ENCODE measurements at regions not wholly inside any gene's neighbourhood (a gene's known extent, or its start where the extent isn't known, plus 50 kb on each side); places are given as distances from the start of the nearest gene placed in this dataset.

- DNase-seq, result peak; percentile 51
These were observed 364.4 kb downstream of the CXCL12 start for GRCh38 chr10:44020322-44021111.

- DNase-seq, result no peak
These were observed 367.3 kb downstream of the CXCL12 start for GRCh38 chr10:44017483-44018145.

GRCh38 chr10:44016589-44017482 lies 368.1 kb downstream of the CXCL12 start:
- no peak for DNase-seq

GRCh38 chr10:44015702-44016500 lies 367.2 kb upstream of the ZNF32 start:
- no peak for DNase-seq

- DNase-seq, result no peak
These were observed 366.1 kb upstream of the ZNF32 start for GRCh38 chr10:44014644-44015250.

- DNase-seq, result no peak
These were observed 365.3 kb upstream of the ZNF32 start for GRCh38 chr10:44013981-44014380.

GRCh38 chr10:44012921-44013320 lies 364.2 kb upstream of the ZNF32 start:
- no peak for DNase-seq

- DNase-seq, result no peak
These were observed 362.9 kb upstream of the ZNF32 start for GRCh38 chr10:44011603-44011981.

- no peak for DNase-seq
These were observed 362.4 kb upstream of the ZNF32 start for GRCh38 chr10:44010873-44011602.

GRCh38 chr10:44009891-44010632 lies 361.4 kb upstream of the ZNF32 start:
- DNase-seq, result no peak

GRCh38 chr10:44008917-44009709 lies 360.4 kb upstream of the ZNF32 start:
- no peak for DNase-seq

GRCh38 chr10:44008270-44008916 lies 359.7 kb upstream of the ZNF32 start:
- DNase-seq, result peak; percentile 23

- DNase-seq, result peak; percentile 14
These were observed 358.1 kb upstream of the ZNF32 start for GRCh38 chr10:44006771-44007170.

- no peak for DNase-seq
These were observed 357.1 kb upstream of the ZNF32 start for GRCh38 chr10:44005788-44006099.

GRCh38 chr10:44004913-44005787 lies 356.5 kb upstream of the ZNF32 start:
- no peak for DNase-seq

GRCh38 chr10:43998021-43998809 lies 349.5 kb upstream of the ZNF32 start:
- DNase-seq, result peak; percentile 50

- DNase-seq, result peak; percentile 3
These were observed 348.6 kb upstream of the ZNF32 start for GRCh38 chr10:43997330-43997729.

GRCh38 chr10:43994539-43994938 lies 345.9 kb upstream of the ZNF32 start:
- DNase-seq, result no peak
